ENCODE measurements at regions not wholly inside any gene's neighbourhood (a gene's known extent, or its start where the extent isn't known, plus 50 kb on each side); places are given as distances from the start of the nearest gene placed in this dataset.

GRCh38 chr11:13896981-13897353, 65.6 kb upstream of the SPON1 start:
- no peaks in the 10 kb centered on the region for H3K4me1 ChIP-seq (ENCODE audit: low read depth)
- TF ChIP-seq, protein P1, sequence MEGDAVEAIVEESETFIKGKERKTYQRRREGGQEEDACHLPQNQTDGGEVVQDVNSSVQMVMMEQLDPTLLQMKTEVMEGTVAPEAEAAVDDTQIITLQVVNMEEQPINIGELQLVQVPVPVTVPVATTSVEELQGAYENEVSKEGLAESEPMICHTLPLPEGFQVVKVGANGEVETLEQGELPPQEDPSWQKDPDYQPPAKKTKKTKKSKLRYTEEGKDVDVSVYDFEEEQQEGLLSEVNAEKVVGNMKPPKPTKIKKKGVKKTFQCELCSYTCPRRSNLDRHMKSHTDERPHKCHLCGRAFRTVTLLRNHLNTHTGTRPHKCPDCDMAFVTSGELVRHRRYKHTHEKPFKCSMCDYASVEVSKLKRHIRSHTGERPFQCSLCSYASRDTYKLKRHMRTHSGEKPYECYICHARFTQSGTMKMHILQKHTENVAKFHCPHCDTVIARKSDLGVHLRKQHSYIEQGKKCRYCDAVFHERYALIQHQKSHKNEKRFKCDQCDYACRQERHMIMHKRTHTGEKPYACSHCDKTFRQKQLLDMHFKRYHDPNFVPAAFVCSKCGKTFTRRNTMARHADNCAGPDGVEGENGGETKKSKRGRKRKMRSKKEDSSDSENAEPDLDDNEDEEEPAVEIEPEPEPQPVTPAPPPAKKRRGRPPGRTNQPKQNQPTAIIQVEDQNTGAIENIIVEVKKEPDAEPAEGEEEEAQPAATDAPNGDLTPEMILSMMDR (IDR thresholded peaks at IDR 0.05; ENCODE audit: low read depth, low read length): no peak
- H3K27ac ChIP-seq: no peak overlapping the region
- H3K4me3 ChIP-seq: no peak overlapping the region
- no peaks in the 10 kb centered on the region for H3K9me3 ChIP-seq (ENCODE audit: low read depth)
- H3K27me3 ChIP-seq: no peaks in the 10 kb centered on the region
- H3K36me3 ChIP-seq: no peaks in the 10 kb centered on the region
- no peak for DNase-seq (ENCODE audit: low read depth in 1 of 2, low spot score in 1 of 2)

DNA sequence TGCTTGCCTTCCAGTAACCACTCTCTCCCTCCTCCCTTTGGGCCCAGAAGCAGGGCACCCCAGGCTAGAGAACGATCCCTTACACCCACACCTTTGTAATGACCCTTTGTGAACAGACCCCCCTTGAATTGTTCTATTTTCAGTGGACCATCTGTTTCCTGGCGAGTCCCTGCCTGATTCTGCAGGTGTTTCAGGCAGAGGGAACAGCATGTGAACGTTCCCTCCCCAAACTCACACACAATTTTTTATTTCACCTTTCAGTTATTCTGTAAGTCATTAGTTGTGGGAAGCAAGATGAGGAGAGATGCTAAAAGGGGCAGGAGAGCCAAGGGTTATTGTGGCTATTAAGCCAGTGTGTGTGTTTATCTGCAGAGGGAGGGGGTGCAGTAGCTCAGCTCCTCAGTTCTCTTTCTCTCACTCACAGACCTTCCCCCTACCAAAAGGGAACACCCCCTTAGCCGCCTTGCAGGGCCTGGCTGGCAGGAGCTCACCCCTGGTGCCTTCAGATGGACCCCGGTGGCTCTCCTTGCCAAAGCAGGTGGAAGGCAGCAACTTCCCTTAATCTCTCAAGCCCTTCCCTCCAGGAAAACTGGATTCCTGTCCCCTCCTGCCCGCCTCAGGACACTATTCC, 64.8 kb upstream of the SPON1 start:
- H3K9me3 ChIP-seq (ENCODE audit: low read depth): no peaks in the 10 kb centered on the region
- H3K27me3 ChIP-seq: no peaks in the 10 kb centered on the region
- H3K36me3 ChIP-seq: no peaks in the 10 kb centered on the region
- H3K27ac ChIP-seq: no peak overlapping the region
- H3K4me1 ChIP-seq (ENCODE audit: low read depth): no peaks in the 10 kb centered on the region
- no peak for DNase-seq (ENCODE audit: low read depth in 1 of 2, low spot score in 1 of 2)
- H3K4me3 ChIP-seq: no peak overlapping the region
- TF ChIP-seq, protein P1 (IDR thresholded peaks at IDR 0.05; ENCODE audit: low read depth, low read length): no peak

DNA sequence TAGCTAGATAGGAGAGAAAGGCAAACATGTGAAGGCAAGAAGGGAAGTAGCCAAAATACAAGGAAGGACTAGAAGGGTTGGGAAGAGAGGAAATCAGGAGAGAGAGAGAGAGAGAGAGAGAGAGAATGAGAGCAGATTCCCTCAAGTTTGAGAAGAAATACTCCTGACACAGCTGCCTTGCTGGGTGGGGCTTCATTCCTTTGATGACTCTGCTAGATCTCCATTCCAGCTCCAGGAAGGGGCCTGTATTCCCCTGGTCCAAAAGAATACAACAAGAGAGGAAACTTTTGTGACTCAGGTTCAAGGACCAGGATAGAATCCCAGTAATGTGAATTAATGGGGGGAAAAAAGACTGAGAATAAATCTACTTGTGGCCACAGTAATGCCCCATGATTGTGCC, 62.9 kb upstream of the SPON1 start:
- TF ChIP-seq, protein P1 (IDR thresholded peaks at IDR 0.05; ENCODE audit: low read depth, low read length): no peak
- no peak overlapping the region for H3K27ac ChIP-seq
- H3K4me3 ChIP-seq: no peak overlapping the region
- no peak for DNase-seq (ENCODE audit: low read depth in 1 of 2, low spot score in 1 of 2)
- H3K9me3 ChIP-seq (ENCODE audit: low read depth): no peaks in the 10 kb centered on the region
- H3K36me3 ChIP-seq: no peaks in the 10 kb centered on the region
- no peaks in the 10 kb centered on the region for H3K27me3 ChIP-seq
- no peaks in the 10 kb centered on the region for H3K4me1 ChIP-seq (ENCODE audit: low read depth)

GRCh38 chr11:13902523-13902922, 60.0 kb upstream of the SPON1 start:
- H3K27me3 ChIP-seq: no peaks in the 10 kb centered on the region
- DNase-seq (ENCODE audit: low read depth in 1 of 2, low spot score in 1 of 2): no peak
- H3K27ac ChIP-seq: no peak overlapping the region
- H3K4me3 ChIP-seq: no peak overlapping the region
- H3K36me3 ChIP-seq: no peaks in the 10 kb centered on the region
- peaks cover 2% of the 10 kb centered on the region for H3K9me3 ChIP-seq (ENCODE audit: low read depth)
- no peaks in the 10 kb centered on the region for H3K4me1 ChIP-seq (ENCODE audit: low read depth)
- TF ChIP-seq, protein P1 (IDR thresholded peaks at IDR 0.05; ENCODE audit: low read depth, low read length): no peak

GRCh38 chr11:13905137-13905781, 57.3 kb upstream of the SPON1 start:
- Histone ChIP-seq H3K36me3 (no peaks in the 10 kb centered on the region), H3K27ac (no peak overlapping the region), H3K9me3 (ENCODE audit: low read depth) (peaks cover 2% of the 10 kb centered on the region), H3K27me3 (no peaks in the 10 kb centered on the region), H3K4me1 (ENCODE audit: low read depth) (no peaks in the 10 kb centered on the region), H3K4me3 (no peak overlapping the region)
- DNase-seq (ENCODE audit: low read depth in 1 of 2, low spot score in 1 of 2): no peak
- TF ChIP-seq, protein P1 (IDR thresholded peaks at IDR 0.05; ENCODE audit: low read depth, low read length): no peak
